ENCODE measurements at regions not wholly inside any gene's neighbourhood (a gene's known extent, or its start where the extent isn't known, plus 50 kb on each side); places are given as distances from the start of the nearest gene placed in this dataset.

- no peaks in the 10 kb centered on the region for H4K20me1 ChIP-seq (ENCODE audit: control insufficient read depth, insufficient read depth, low read length, poor library complexity, severe bottlenecking)
- no peak overlapping the region for H3K4me3 ChIP-seq (ENCODE audit: control extremely low read depth in 1 of 5, extremely low read depth in 1 of 5, insufficient read depth in 1 of 5, low read depth in 2 of 5, low read length in 4 of 5)
- ATAC-seq (ENCODE audit: low read depth) (no peak), DNase-seq (no peak)
- peaks cover 0 to 15% (median 3%) of the 10 kb centered on the region in 4 experiments for H3K27me3 ChIP-seq (replicated peaks in 1 of 4; ENCODE audit: control extremely low read depth in 1 of 4, control insufficient read depth in 3 of 4, insufficient read depth in 4 of 4, low read length in 3 of 4)
- Mint-ChIP-seq H3K9me3 (ENCODE audit: insufficient read depth) (no peaks in the 10 kb centered on the region), H3K27me3 (peaks cover 24% of the 10 kb centered on the region), H3K4me3 (no peak overlapping the region), H3K27ac (no peak overlapping the region), H3K4me1 (no peaks in the 10 kb centered on the region)
- ChIA-PET CTCF (no interaction called here), POLR2A (no interaction called here)
- no peak overlapping the region for H3K9ac ChIP-seq (ENCODE audit: low read length)
- TF ChIP-seq EZH2 (IDR thresholded peaks at IDR 0.05; ENCODE audit: borderline replicate concordance, insufficient read depth, low read depth, low read length, poor library complexity, severe bottlenecking) (no peak), CTCF (IDR thresholded peaks at IDR 0.05) (no peak)
- no peak overlapping the region for H2AFZ ChIP-seq (ENCODE audit: insufficient read depth, low read depth, low read length, poor library complexity, severe bottlenecking)
- no peak overlapping the region for H3K4me2 ChIP-seq (replicated peaks; ENCODE audit: low read depth, low read length, poor library complexity, severe bottlenecking)
- H3K9me3 ChIP-seq (ENCODE audit: control extremely low read depth in 1 of 3, control insufficient read depth in 2 of 3, insufficient read depth in 1 of 3, low read length in 2 of 3), result no peaks in the 10 kb centered on the region
- H3K36me3 ChIP-seq (replicated peaks in 1 of 2; ENCODE audit: control extremely low read depth in 1 of 2, control insufficient read depth in 1 of 2, extremely low read depth in 1 of 2, insufficient read depth in 2 of 2, low read length in 1 of 2), result no peaks in the 10 kb centered on the region
- H3K79me2 ChIP-seq (ENCODE audit: control insufficient read depth, insufficient read depth, low read length), result no peaks in the 10 kb centered on the region
- no peak overlapping the region for H3K27ac ChIP-seq (ENCODE audit: low read length in 2 of 2)
- intact Hi-C loops (cut with micrococcal nuclease), result no loop called here
- H3K4me1 ChIP-seq (ENCODE audit: control insufficient read depth in 2 of 2, insufficient read depth in 2 of 2, low read length in 2 of 2), result no peaks in the 10 kb centered on the region
- WGBS (ENCODE audit: insufficient coverage), result no CpG with 5 or more reads among the region's 1 CpG
These were observed 129.0 kb downstream of the RAP2A start for GRCh38 chr13:97562962-97563361.

- peaks cover 29% of the 10 kb centered on the region for H3K27me3 Mint-ChIP-seq
These were observed 131.0 kb downstream of the RAP2A start for GRCh38 chr13:97564956-97565355.

More at GRCh38 chr13:97564956-97565355, 131.0 kb downstream of the RAP2A start:
- H3K4me1 Mint-ChIP-seq, result no peaks in the 10 kb centered on the region
- WGBS (ENCODE audit: insufficient coverage), result 90% methylated on average over 3 of the region's 5 CpGs
- H3K4me3 Mint-ChIP-seq, result no peak overlapping the region
- no peaks in the 10 kb centered on the region for H4K20me1 ChIP-seq (ENCODE audit: control insufficient read depth, insufficient read depth, low read length, poor library complexity, severe bottlenecking)
- no peak overlapping the region for H3K4me2 ChIP-seq (replicated peaks; ENCODE audit: low read depth, low read length, poor library complexity, severe bottlenecking)
- POLR2A ChIA-PET, result no interaction called here
- ATAC-seq (ENCODE audit: low read depth) (no peak), DNase-seq (no peak)
- no peaks in the 10 kb centered on the region for H3K4me1 ChIP-seq (ENCODE audit: control insufficient read depth in 2 of 2, insufficient read depth in 2 of 2, low read length in 2 of 2)
- intact Hi-C loops (cut with micrococcal nuclease), result no loop called here
- no peak overlapping the region for H3K27ac Mint-ChIP-seq
- CTCF ChIA-PET, result no interaction called here
- no peak overlapping the region for H3K9ac ChIP-seq (ENCODE audit: low read length)
- TF ChIP-seq EZH2 (IDR thresholded peaks at IDR 0.05; ENCODE audit: borderline replicate concordance, insufficient read depth, low read depth, low read length, poor library complexity, severe bottlenecking), result no peak
- no peak for TF ChIP-seq CTCF (IDR thresholded peaks at IDR 0.05)
- no peaks in the 10 kb centered on the region for H3K9me3 Mint-ChIP-seq (ENCODE audit: insufficient read depth)
- H3K27ac ChIP-seq (ENCODE audit: low read length in 2 of 2), result no peak overlapping the region
- no peaks in the 10 kb centered on the region for H3K36me3 ChIP-seq (replicated peaks in 1 of 2; ENCODE audit: control extremely low read depth in 1 of 2, control insufficient read depth in 1 of 2, extremely low read depth in 1 of 2, insufficient read depth in 2 of 2, low read length in 1 of 2)
- no peaks in the 10 kb centered on the region for H3K9me3 ChIP-seq (ENCODE audit: control extremely low read depth in 1 of 3, control insufficient read depth in 2 of 3, insufficient read depth in 1 of 3, low read length in 2 of 3)
- no peak overlapping the region for H3K4me3 ChIP-seq (ENCODE audit: control extremely low read depth in 1 of 5, extremely low read depth in 1 of 5, insufficient read depth in 1 of 5, low read depth in 2 of 5, low read length in 4 of 5)
- peaks cover 0 to 15% (median 3%) of the 10 kb centered on the region in 4 experiments for H3K27me3 ChIP-seq (replicated peaks in 1 of 4; ENCODE audit: control extremely low read depth in 1 of 4, control insufficient read depth in 3 of 4, insufficient read depth in 4 of 4, low read length in 3 of 4)
- no peak overlapping the region for H2AFZ ChIP-seq (ENCODE audit: insufficient read depth, low read depth, low read length, poor library complexity, severe bottlenecking)
- no peaks in the 10 kb centered on the region for H3K79me2 ChIP-seq (ENCODE audit: control insufficient read depth, insufficient read depth, low read length)

Measured in B cell (primary cell).